ENCODE measurements at regions not wholly inside any gene's neighbourhood (a gene's known extent, or its start where the extent isn't known, plus 50 kb on each side); places are given as distances from the start of the nearest gene placed in this dataset.

GRCh38 chr12:77687321-77687720 lies 143.4 kb upstream of the NAV3 start:
- CTCF ChIA-PET (ENCODE audit: low intra/inter-chr PET ratio) = no interaction called here
- TF ChIP-seq ZBTB33 (CRISPR knock-in tag; IDR thresholded peaks at IDR 0.05) = no peak
- TF ChIP-seq ELF2 (CRISPR knock-in tag; IDR thresholded peaks at IDR 0.05) = no peak
- no peak for TF ChIP-seq KLF16 (IDR thresholded peaks at IDR 0.05)
- TF ChIP-seq ZNF695 (CRISPR knock-in tag; IDR thresholded peaks at IDR 0.05) = no peak
- TF ChIP-seq TEAD1 (CRISPR knock-in tag; IDR thresholded peaks at IDR 0.05) = no peak
- no peak for TF ChIP-seq CBX8 (IDR thresholded peaks at IDR 0.05; ENCODE audit: borderline replicate concordance, extremely low read depth, low read depth, low read length, poor library complexity, severe bottlenecking)
- no peak for TF ChIP-seq THRB (CRISPR knock-in tag; conservative IDR thresholded peaks at IDR 0.05)
- TF ChIP-seq SREBF1 (IDR thresholded peaks at IDR 0.05; ENCODE audit: borderline replicate concordance, low read depth, low read length) = no peak
- no peak for TF ChIP-seq BMI1 (IDR thresholded peaks at IDR 0.05; ENCODE audit: low read length)
- TF ChIP-seq ZMIZ1 (IDR thresholded peaks at IDR 0.05; ENCODE audit: low read depth in 2 of 2, low read length in 2 of 2) = no peak
- TF ChIP-seq SMARCA5 (IDR thresholded peaks at IDR 0.05) = no peak
- no peak for TF ChIP-seq MXD1 (CRISPR knock-in tag; IDR thresholded peaks at IDR 0.05; ENCODE audit: borderline replicate concordance, poor library complexity, severe bottlenecking)
- TF ChIP-seq ZNF354B (CRISPR knock-in tag; IDR thresholded peaks at IDR 0.05) = no peak
- TF ChIP-seq ZNF134 (CRISPR knock-in tag; conservative IDR thresholded peaks at IDR 0.05) = no peak

More at GRCh38 chr12:77687321-77687720, 143.4 kb upstream of the NAV3 start:
- Histone ChIP-seq H3K9me3 (replicated peaks; ENCODE audit: control insufficient read depth, insufficient read depth, low read depth, low read length) (no peaks in the 10 kb centered on the region), H3K36me3 (ENCODE audit: control insufficient read depth, insufficient read depth, low read length) (no peaks in the 10 kb centered on the region), H2AFZ (ENCODE audit: low read depth, low read length) (no peak overlapping the region), H4K20me1 (replicated peaks; ENCODE audit: control insufficient read depth, insufficient read depth, low read length) (no peaks in the 10 kb centered on the region), H3K27me3 (ENCODE audit: control insufficient read depth in 2 of 2, insufficient read depth in 2 of 2, low read length in 2 of 2) (no peaks in the 10 kb centered on the region), H3K4me2 (ENCODE audit: insufficient read depth, low read length) (no peak overlapping the region), H3K79me2 (ENCODE audit: control insufficient read depth, insufficient read depth, low read length) (no peaks in the 10 kb centered on the region), H3K4me1 (replicated peaks in 1 of 2; ENCODE audit: control insufficient read depth in 2 of 2, insufficient read depth in 2 of 2, low read length in 2 of 2) (no peaks in the 10 kb centered on the region), H3K9me1 (ENCODE audit: control insufficient read depth, insufficient read depth, low read length) (no peaks in the 10 kb centered on the region), H3K4me3 (no peak overlapping the region), H3K27ac (ENCODE audit: extremely low read depth, low read depth, low read length) (no peak overlapping the region), H3K9ac (ENCODE audit: insufficient read depth in 1 of 2, low read depth in 2 of 2, low read length in 2 of 2) (no peak overlapping the region)
- intact Hi-C loops (cut with micrococcal nuclease) = no loop called here
- DNase-seq (ENCODE audit: extremely low read depth in 1 of 4, low spot score in 3 of 4) = no peak
- in situ Hi-C loops (cut with MboI) = no loop called here
- no peak for ATAC-seq
- WGBS (ENCODE audit: insufficient coverage, low coverage, missing lambda C conversion rate) = 3% methylated on average over 3 of the region's 3 CpGs
- POLR2A ChIA-PET = no interaction called here
- BruUV-seq (replicated peaks) = no TSS peak
- no peak for FAIRE-seq
